MM.1S (cell line): ENCODE measurements at regions not wholly inside any gene's neighbourhood (a gene's known extent, or its start where the extent isn't known, plus 50 kb on each side); places are given as distances from the start of the nearest gene placed in this dataset.
A peak's percentile ranks its signal among the peaks of the same experiment; 100 is the strongest.
"Not testable (repeated sequence)": the region's sequence is repeated elsewhere in the genome, so short reads cannot be mapped to it uniquely, and the experiment has no call there.

Source experiments
- DNase-seq: peaks from one replicate; pipeline ENCODE4 v3.0.0-alpha.2; 2015
- H2AFZ ChIP-seq: fragments of 300-600 bp; sonication (generic); 2 replicates; pipeline ENCODE4 v1.6.0; 2016; ENCODE audit warnings: antibody characterized with exemption, low read length
- H3F3A ChIP-seq: fragments of 300-600 bp; sonication (generic); 2 replicates; pipeline ENCODE4 v1.6.1; 2016; ENCODE audit warnings: mild to moderate bottlenecking, antibody characterized with exemption, low read length, moderate library complexity, mixed read lengths; ENCODE audit not compliant: insufficient read depth
- H3K27ac ChIP-seq: fragments of 300-600 bp; sonication (generic); 2 replicates; pipeline ENCODE4 v1.5.1; 2016; ENCODE audit warnings: mild to moderate bottlenecking, low read length
- H3K27me3 ChIP-seq: fragments of 300-600 bp; sonication (generic); replicated peaks from 2 replicates; pipeline ENCODE4 v1.6.0; 2016; ENCODE audit warnings: low read length; ENCODE audit not compliant: insufficient read depth
- H3K36me3 ChIP-seq: fragments of 300-600 bp; sonication (generic); replicated peaks from 2 replicates; pipeline ENCODE4 v1.6.1; 2016; ENCODE audit warnings: mild to moderate bottlenecking, low read length, mixed read lengths; ENCODE audit not compliant: insufficient read depth
- H3K4me1 ChIP-seq: fragments of 300-600 bp; sonication (generic); 2 replicates; pipeline ENCODE4 v1.6.1; 2016; ENCODE audit warnings: low read length, mixed read lengths
- H3K4me2 ChIP-seq: fragments of 300-600 bp; sonication (generic); 2 replicates; pipeline ENCODE4 v1.6.0; 2016; ENCODE audit warnings: low read depth, low read length
- H3K4me3 ChIP-seq: fragments of 300-600 bp; sonication (generic); 2 replicates; pipeline ENCODE4 v1.5.1; 2016; ENCODE audit warnings: low read length, mixed read lengths
- H3K79me2 ChIP-seq: fragments of 300-600 bp; sonication (generic); 2 replicates; pipeline ENCODE4 v1.6.1; 2016; ENCODE audit warnings: mixed run types, low read length, mixed read lengths
- H3K9ac ChIP-seq: fragments of 300-600 bp; sonication (generic); 2 replicates; pipeline ENCODE4 v1.6.1; 2016; ENCODE audit warnings: low read length, mixed read lengths
- H3K9me2 ChIP-seq: fragments of 300-600 bp; sonication (generic); replicated peaks from 2 replicates; pipeline ENCODE4 v1.6.1; 2016; ENCODE audit warnings: mild to moderate bottlenecking, low read length, mixed read lengths; ENCODE audit not compliant: insufficient read depth
- H3K9me3 ChIP-seq: fragments of 300-600 bp; sonication (generic); replicated peaks from 2 replicates; pipeline ENCODE4 v1.6.1; 2016; ENCODE audit warnings: mild to moderate bottlenecking, low read length, mixed read lengths; ENCODE audit not compliant: insufficient read depth
- H4K20me1 ChIP-seq: fragments of 300-600 bp; sonication (generic); 2 replicates; pipeline ENCODE4 v1.6.1; 2016; ENCODE audit warnings: mild to moderate bottlenecking, low read length, moderate library complexity, mixed read lengths; ENCODE audit not compliant: insufficient read depth
- CTCF ChIP-seq: fragments of 300-600 bp; sonication (generic); IDR thresholded peaks from 2 replicates; pipeline ENCODE4 v1.5.1; 2016; ENCODE audit warnings: antibody characterized with exemption, low read length, mixed read lengths
- EZH2 ChIP-seq: fragments of 300-600 bp; sonication (generic); optimal IDR thresholded peaks from 2 replicates; pipeline ENCODE3; 2017; ENCODE audit warnings: low read depth, mild to moderate bottlenecking, antibody characterized with exemption, low read length, mixed read lengths
- EZH2phosphoT487 ChIP-seq: fragments of 300-600 bp; sonication (generic); IDR thresholded peaks from 2 replicates; pipeline ENCODE4 v1.6.1; 2018; ENCODE audit warnings: antibody characterized with exemption, low read length

GRCh38 chr17:53628011-53628410 lies 194.7 kb upstream of the KIF2B start:
- TF ChIP-seq EZH2 = no peak
- TF ChIP-seq CTCF = no peak
- TF ChIP-seq EZH2phosphoT487 = no peak
- H4K20me1 ChIP-seq = no peaks in the 10 kb centered on the region
- no peak overlapping the region for H3K27ac ChIP-seq
- H3K79me2 ChIP-seq = no peaks in the 10 kb centered on the region
- H3K36me3 ChIP-seq = no peaks in the 10 kb centered on the region
- no peaks in the 10 kb centered on the region for H3K9me3 ChIP-seq
- H3K9me2 ChIP-seq = no peaks in the 10 kb centered on the region
- no peak overlapping the region for H3K4me3 ChIP-seq
- H3K4me2 ChIP-seq = no peak overlapping the region
- H3K4me1 ChIP-seq = 0 out of 2 replicates have a peak, but pooled peaks cover 7% of the 10 kb centered on the region
- no peaks in the 10 kb centered on the region for H3K27me3 ChIP-seq
- no peak overlapping the region for H3K9ac ChIP-seq
- no peaks in the 10 kb centered on the region for H3F3A ChIP-seq
- H2AFZ ChIP-seq = no peak overlapping the region
- peak; percentile 40 for DNase-seq

- Histone ChIP-seq H3K27ac (no peak overlapping the region), H3K9ac (no peak overlapping the region), H3K9me3 (no peaks in the 10 kb centered on the region), H3K9me2 (no peaks in the 10 kb centered on the region), H3K27me3 (no peaks in the 10 kb centered on the region), H4K20me1 (no peaks in the 10 kb centered on the region), H2AFZ (no peak overlapping the region), H3K4me3 (no peak overlapping the region), H3K4me2 (no peak overlapping the region), H3K79me2 (no peaks in the 10 kb centered on the region), H3F3A (no peaks in the 10 kb centered on the region), H3K4me1 (0 out of 2 replicates have a peak, but pooled peaks cover 7% of the 10 kb centered on the region), H3K36me3 (no peaks in the 10 kb centered on the region)
- no peak for DNase-seq
- TF ChIP-seq EZH2phosphoT487 (no peak), CTCF (no peak), EZH2 (no peak)
Measured at GRCh38 chr17:53627511-53627910, 195.2 kb upstream of the KIF2B start.

- TF ChIP-seq EZH2 (no peak), CTCF (no peak), EZH2phosphoT487 (no peak)
- Histone ChIP-seq H3K4me2 (no peak overlapping the region), H3K4me1 (0 out of 2 replicates have a peak, but pooled peaks cover 7% of the 10 kb centered on the region), H3K9me2 (no peaks in the 10 kb centered on the region), H3K9ac (no peak overlapping the region), H3K36me3 (no peaks in the 10 kb centered on the region), H3K9me3 (no peaks in the 10 kb centered on the region), H3F3A (no peaks in the 10 kb centered on the region), H3K27ac (no peak overlapping the region), H3K4me3 (no peak overlapping the region), H3K27me3 (no peaks in the 10 kb centered on the region), H4K20me1 (no peaks in the 10 kb centered on the region), H2AFZ (no peak overlapping the region), H3K79me2 (no peaks in the 10 kb centered on the region)
- peak; percentile 41 for DNase-seq
Measured at GRCh38 chr17:53626286-53626685, 196.4 kb upstream of the KIF2B start.

GRCh38 chr17:53619025-53619424 lies 203.7 kb upstream of the KIF2B start:
- Histone ChIP-seq H3K4me2 (no peak overlapping the region), H3K9me3 (no peaks in the 10 kb centered on the region), H3K9me2 (no peaks in the 10 kb centered on the region), H3K36me3 (no peaks in the 10 kb centered on the region), H3K4me3 (no peak overlapping the region), H2AFZ (no peak overlapping the region), H3K4me1 (no peaks in the 10 kb centered on the region), H3K27ac (no peak overlapping the region), H3K9ac (no peak overlapping the region), H3K27me3 (no peaks in the 10 kb centered on the region), H4K20me1 (no peaks in the 10 kb centered on the region), H3K79me2 (no peaks in the 10 kb centered on the region), H3F3A (no peaks in the 10 kb centered on the region)
- DNase-seq = no peak
- no peak for TF ChIP-seq EZH2
- no peak for TF ChIP-seq CTCF
- no peak for TF ChIP-seq EZH2phosphoT487

GRCh38 chr17:53608208-53608607 lies 214.5 kb upstream of the KIF2B start:
- H3K4me3 ChIP-seq, H3K36me3 ChIP-seq, H3K27me3 ChIP-seq, H4K20me1 ChIP-seq, H3K4me2 ChIP-seq, DNase-seq, H3F3A ChIP-seq, H3K4me1 ChIP-seq, H3K27ac ChIP-seq, H2AFZ ChIP-seq, H3K9me2 ChIP-seq, H3K9me3 ChIP-seq, H3K79me2 ChIP-seq, H3K9ac ChIP-seq: not testable (repeated sequence)
